ENCODE measurements at regions not wholly inside any gene's neighbourhood (a gene's known extent, or its start where the extent isn't known, plus 50 kb on each side); places are given as distances from the start of the nearest gene placed in this dataset.

- Mint-ChIP-seq H3K4me3 (ENCODE audit: low read depth) (no peak overlapping the region), H3K27me3 (no peaks in the 10 kb centered on the region), H3K27ac (no peak overlapping the region), H3K4me1 (ENCODE audit: low read depth) (peaks cover 3% of the 10 kb centered on the region), H3K36me3 (ENCODE audit: insufficient read depth) (peaks cover 2% of the 10 kb centered on the region), H3K9me3 (ENCODE audit: low read depth) (peaks cover 11% of the 10 kb centered on the region)
- no peak for TF ChIP-seq CTCF (IDR thresholded peaks at IDR 0.05; ENCODE audit: unreplicated experiment)
- DNase-seq (ENCODE audit: low spot score, unreplicated experiment) = no peak
These were observed 116.8 kb downstream of the TES start for GRCh38 chr7:116327135-116327534.

GRCh38 chr7:116327752-116328151 lies 117.4 kb downstream of the TES start:
- Mint-ChIP-seq H3K4me3 (ENCODE audit: low read depth) (no peak overlapping the region), H3K4me1 (ENCODE audit: low read depth) (peaks cover 3% of the 10 kb centered on the region), H3K27me3 (no peaks in the 10 kb centered on the region), H3K9me3 (ENCODE audit: low read depth) (peaks cover 11% of the 10 kb centered on the region), H3K36me3 (ENCODE audit: insufficient read depth) (peaks cover 2% of the 10 kb centered on the region), H3K27ac (no peak overlapping the region)
- no peak for DNase-seq (ENCODE audit: low spot score, unreplicated experiment)
- no peak for TF ChIP-seq CTCF (IDR thresholded peaks at IDR 0.05; ENCODE audit: unreplicated experiment)

- H3K9me3 Mint-ChIP-seq (ENCODE audit: low read depth) = peaks cover 11% of the 10 kb centered on the region
- H3K27me3 Mint-ChIP-seq = no peaks in the 10 kb centered on the region
- H3K4me1 Mint-ChIP-seq (ENCODE audit: low read depth) = peaks cover 3% of the 10 kb centered on the region
- no peak for TF ChIP-seq CTCF (IDR thresholded peaks at IDR 0.05; ENCODE audit: unreplicated experiment)
- H3K4me3 Mint-ChIP-seq (ENCODE audit: low read depth) = no peak overlapping the region
- peaks cover 2% of the 10 kb centered on the region for H3K36me3 Mint-ChIP-seq (ENCODE audit: insufficient read depth)
- no peak for DNase-seq (ENCODE audit: low spot score, unreplicated experiment)
- no peak overlapping the region for H3K27ac Mint-ChIP-seq
These were observed 117.8 kb downstream of the TES start for GRCh38 chr7:116328161-116328560.

GRCh38 chr7:116329686-116330503 lies 119.6 kb downstream of the TES start:
- no peak for TF ChIP-seq CTCF (IDR thresholded peaks at IDR 0.05; ENCODE audit: unreplicated experiment)
- Mint-ChIP-seq H3K36me3 (ENCODE audit: insufficient read depth) (peaks cover 2% of the 10 kb centered on the region), H3K9me3 (ENCODE audit: low read depth) (peaks cover 11% of the 10 kb centered on the region), H3K4me3 (ENCODE audit: low read depth) (no peak overlapping the region), H3K4me1 (ENCODE audit: low read depth) (no peaks in the 10 kb centered on the region), H3K27ac (no peak overlapping the region), H3K27me3 (no peaks in the 10 kb centered on the region)
- no peak for DNase-seq (ENCODE audit: low spot score, unreplicated experiment)

- TF ChIP-seq CTCF (IDR thresholded peaks at IDR 0.05; ENCODE audit: unreplicated experiment) = no peak
- Mint-ChIP-seq H3K4me3 (ENCODE audit: low read depth) (no peak overlapping the region), H3K27ac (no peak overlapping the region), H3K27me3 (peaks cover 5% of the 10 kb centered on the region), H3K9me3 (ENCODE audit: low read depth) (peaks cover 7% of the 10 kb centered on the region), H3K36me3 (ENCODE audit: insufficient read depth) (no peaks in the 10 kb centered on the region), H3K4me1 (ENCODE audit: low read depth) (no peaks in the 10 kb centered on the region)
- no peak for DNase-seq (ENCODE audit: low spot score, unreplicated experiment)
These were observed 120.7 kb downstream of the TES start for GRCh38 chr7:116331020-116331419.
